ENCODE measurements at regions not wholly inside any gene's neighbourhood (a gene's known extent, or its start where the extent isn't known, plus 50 kb on each side); places are given as distances from the start of the nearest gene placed in this dataset.

DNA sequence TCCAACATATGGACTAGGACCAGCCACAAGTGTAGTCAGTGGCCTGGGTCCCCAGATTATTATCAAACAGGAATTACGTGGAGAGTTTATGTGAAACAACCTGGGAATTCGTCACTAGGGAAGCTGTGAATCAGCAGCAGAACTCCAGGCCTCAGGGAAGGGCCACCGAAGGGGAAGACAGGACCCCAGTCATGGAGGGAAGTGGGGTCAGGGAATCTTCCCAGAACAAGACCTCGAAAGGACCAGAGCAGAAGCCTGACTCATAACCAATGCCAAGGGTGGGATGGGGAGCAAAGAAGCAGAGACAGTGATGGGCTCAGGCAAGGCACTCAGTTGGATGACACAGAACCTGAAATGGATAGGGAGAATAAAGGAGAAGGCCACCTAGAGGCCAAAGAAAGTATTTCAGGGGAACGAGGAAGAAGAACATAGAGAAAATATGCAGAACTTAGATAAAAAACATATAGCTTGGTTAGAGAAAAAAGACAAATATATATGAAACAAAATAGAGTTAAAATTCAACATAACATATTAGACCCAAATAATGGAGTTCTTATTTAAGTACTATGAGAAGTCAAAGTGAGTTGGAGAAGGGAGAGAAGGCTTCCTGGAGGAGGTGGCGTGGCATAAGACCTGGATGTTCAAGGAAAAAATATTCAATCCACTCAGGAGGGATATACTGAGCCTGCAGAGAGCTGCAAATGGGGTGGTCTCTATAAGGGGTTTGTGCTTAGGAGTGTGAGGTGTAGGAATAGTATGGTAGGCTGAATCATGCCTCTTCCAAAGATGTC, 66.7 kb upstream of the CAST start:
- no peak for DNase-seq

DNA sequence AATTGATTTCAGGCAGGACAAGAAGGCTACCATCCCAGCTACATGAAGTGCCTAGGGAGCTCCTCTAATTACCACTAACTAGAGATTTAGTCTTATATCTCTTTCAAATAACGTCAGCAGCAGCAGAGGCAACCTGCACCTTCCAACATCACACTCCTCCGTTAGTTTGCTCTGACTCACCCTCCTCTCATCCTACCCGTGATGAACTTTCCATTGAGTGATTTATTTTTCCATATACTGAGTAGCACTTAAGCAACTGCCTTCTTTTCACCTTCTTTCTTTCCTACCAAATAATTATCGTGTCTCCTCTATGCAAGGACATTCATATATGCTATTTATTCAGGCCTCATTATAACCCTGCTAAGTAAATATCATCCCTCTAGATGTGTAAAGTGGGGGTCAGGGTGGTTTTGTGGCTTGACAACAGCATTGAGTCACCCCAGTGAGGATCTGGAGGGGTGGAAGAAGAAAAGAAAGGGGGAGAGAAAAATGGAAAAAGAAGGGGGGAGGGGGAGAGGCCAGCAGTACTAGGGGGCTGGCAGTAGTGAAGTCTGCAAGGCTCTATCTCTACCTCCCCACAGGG, 64.6 kb upstream of the CAST start:
- peak; percentile 60 for DNase-seq

DNA sequence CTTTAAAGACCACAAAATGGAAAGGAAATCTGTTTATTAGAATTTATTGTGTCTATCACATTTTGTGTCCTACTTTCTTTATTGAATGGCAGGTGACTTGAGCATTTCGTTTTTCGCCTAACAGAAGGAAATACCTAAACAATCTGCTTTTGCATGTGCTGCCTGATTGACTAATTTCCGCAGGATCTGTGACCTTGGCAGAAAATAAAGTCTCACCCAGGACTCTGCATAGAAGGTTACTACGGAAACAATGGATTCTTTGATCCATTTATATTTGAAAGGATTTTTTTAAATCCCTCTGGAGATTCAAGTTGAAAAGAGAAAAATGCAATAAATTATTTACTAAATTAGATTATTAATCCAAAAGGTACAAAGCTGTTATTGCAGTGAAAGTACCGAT, 61.0 kb upstream of the CAST start:
- DNase-seq: no peak

DNA sequence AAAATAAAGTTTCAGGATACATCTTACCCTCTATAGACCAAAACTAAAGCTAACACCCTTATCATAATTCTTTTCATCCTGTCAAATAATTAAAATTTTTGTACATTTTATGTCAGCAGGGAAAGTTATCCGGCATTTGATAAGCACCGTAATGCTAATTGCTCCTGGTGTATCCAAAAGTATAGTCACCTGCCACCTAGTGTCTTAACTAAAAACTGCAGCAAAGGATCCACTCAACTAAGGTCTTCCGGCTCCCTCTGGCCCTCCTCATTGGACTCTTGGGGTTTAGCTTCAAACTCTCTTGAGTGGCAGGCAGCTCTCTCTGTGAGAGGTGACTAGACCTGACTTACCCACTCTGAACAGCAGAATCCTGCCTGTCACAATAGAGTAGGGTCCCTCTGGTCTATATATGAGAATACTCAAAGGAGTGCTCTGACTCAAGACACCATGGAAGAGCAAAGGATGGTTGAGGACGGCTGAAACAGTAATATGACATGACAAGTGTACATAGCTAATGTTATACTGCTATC, 60.4 kb upstream of the CAST start:
- DNase-seq: peak; percentile 59

DNA sequence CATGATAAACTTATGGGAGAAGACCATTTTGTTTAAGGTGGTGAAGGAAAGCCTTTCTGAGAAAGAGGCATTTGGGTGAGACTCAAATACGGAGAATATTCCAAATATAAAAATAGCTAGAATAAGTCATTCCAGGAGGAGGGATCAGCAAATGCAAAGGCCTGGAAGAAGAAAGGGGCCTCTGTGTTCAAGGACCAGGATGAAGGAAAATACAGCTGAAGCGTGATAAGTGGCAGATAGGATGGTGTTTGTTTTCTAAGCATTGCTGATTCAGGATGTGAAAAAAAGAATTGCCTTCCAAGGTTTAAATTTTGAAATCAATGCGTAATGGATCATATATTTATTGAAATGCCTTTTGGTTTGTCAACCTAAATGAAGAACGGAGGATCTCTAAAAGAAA, 59.4 kb upstream of the CAST start:
- DNase-seq: no peak

DNA sequence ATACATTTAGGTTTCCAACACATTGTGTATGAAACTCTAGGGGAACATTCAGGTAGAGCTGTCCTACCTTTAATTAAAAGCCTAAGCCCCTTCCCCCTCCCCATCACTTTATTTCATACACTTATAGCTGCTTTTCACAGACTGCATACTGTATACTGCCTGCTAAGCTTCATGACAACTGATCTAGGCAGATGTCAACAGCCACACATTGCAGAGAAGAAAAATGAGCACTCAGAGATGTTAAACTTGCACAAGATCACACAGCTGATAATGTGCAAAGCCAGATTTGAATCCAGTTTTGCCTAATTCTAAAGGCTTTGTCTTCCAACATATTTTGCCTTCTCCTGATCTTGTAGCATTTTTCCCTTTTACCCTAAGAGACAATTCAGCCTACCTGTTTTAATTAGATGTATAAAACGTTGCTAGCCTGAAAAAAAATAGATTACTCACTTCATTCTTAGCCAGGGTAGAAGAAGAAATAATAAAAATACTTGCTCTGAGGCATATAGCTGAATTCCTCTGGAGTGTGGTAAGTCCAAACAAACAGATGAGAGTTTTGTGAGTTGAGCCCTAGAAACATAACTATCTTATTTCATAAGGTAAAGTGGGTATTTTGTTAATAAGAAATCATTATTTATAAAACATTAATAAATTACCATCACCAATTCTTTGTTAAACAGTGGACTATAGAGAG, 56.9 kb upstream of the CAST start:
- DNase-seq: no peak

DNA sequence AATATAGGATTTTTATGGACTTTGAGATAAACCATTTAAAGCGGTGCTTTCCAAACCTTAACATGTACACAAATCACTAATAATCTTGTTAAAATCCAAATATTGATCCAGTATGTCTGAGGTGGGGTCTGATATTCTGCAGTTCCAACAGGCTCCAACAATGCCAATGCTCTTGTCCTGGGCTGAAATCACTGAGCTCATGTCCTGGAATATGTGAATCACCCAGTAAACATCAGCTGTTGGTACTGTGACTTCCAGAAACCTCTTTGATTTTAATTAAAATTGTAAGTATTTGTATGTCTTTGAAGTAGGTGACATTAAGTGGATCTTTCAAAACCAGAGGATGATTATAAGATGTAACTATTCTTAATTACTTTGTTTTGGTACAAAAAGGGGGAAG, 52.8 kb upstream of the CAST start:
- DNase-seq: no peak

DNA sequence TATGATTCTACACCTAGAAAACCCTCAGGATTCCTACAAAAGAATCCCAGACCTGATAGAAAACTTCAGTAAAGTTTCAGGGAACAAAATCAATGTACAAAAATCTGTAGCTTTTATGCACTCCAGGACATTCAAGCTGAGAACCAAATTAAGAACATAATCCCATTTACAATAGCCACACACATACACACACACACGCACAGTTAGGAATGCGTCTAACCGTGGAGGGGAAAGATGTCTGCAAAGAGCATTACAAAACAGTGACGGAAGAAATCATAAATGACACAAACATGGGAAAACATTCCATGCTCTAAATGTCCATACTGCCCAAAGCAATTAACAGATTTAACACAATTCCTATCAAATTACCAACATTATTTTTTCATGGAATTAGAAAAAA, 51.4 kb upstream of the CAST start:
- DNase-seq: no peak

DNA sequence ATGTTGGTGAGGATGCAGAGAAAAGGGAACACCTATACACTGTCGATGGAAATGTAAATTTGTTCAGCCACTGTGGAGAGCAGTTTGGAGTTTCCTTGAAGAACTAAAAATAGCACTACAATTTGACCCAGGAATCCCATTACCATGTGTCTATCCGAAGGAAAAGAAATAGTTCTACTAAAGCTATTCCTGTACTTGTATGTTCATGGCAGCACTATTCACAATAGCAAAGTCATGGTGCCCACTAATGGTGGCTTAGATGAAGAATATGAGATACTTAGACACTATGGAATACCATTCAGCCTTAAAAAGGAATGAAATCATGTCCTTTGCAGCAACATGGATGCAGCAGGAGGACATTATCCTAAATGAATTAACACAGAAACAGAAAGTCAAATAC, 50.2 kb upstream of the CAST start:
- DNase-seq: no peak

All from HCEC 1CT (cell line).